Astrocyte of the spinal cord (primary cell): ENCODE measurements at regions not wholly inside any gene's neighbourhood (a gene's known extent, or its start where the extent isn't known, plus 50 kb on each side); places are given as distances from the start of the nearest gene placed in this dataset.

Experiments
- DNase-seq: peaks from one replicate; pipeline ENCODE4 v3.0.0; 2011; ENCODE audit warnings: low read depth, low spot score
- H3K4me3 ChIP-seq: 2 replicates; pipeline ENCODE4 v1.5.1; 2011; ENCODE audit warnings: low read depth, mild to moderate bottlenecking, low read length, moderate library complexity
- in situ Hi-C: cut with HindIII; loops from 2 replicates; pipeline ENCODE4 v1.10.0; 2017; ENCODE audit warnings: low sequenced_read_pairs
- TF ChIP-seq, protein P1 (sequence below): IDR thresholded peaks from 2 replicates; pipeline ENCODE4 v1.5.1; 2012; ENCODE audit warnings: low read depth, mild to moderate bottlenecking, low read length, inconsistent platforms

DNA sequence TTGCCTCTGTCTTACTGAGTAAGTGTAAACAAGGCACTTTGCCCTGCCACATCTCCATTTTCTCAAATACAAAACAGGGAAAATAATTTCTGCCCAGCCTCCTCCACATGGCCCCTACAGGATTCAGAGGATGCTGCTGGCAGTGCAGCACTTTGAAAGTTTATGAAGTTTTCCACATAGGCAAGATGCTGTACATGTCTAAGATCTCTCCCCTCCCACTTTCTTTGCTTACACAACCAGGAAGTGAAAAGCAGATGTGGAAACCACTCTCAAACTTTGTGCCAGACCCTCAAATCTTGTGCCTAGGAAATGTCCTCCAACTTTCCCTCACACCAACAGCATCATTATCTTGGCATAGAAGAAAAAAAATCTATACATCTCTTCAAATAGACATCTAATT is 257.0 kb upstream of the LDB2 start:
- in situ Hi-C loops: no loop called here
- no peak overlapping the region for H3K4me3 ChIP-seq
- TF ChIP-seq, protein P1, sequence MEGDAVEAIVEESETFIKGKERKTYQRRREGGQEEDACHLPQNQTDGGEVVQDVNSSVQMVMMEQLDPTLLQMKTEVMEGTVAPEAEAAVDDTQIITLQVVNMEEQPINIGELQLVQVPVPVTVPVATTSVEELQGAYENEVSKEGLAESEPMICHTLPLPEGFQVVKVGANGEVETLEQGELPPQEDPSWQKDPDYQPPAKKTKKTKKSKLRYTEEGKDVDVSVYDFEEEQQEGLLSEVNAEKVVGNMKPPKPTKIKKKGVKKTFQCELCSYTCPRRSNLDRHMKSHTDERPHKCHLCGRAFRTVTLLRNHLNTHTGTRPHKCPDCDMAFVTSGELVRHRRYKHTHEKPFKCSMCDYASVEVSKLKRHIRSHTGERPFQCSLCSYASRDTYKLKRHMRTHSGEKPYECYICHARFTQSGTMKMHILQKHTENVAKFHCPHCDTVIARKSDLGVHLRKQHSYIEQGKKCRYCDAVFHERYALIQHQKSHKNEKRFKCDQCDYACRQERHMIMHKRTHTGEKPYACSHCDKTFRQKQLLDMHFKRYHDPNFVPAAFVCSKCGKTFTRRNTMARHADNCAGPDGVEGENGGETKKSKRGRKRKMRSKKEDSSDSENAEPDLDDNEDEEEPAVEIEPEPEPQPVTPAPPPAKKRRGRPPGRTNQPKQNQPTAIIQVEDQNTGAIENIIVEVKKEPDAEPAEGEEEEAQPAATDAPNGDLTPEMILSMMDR: no peak
- DNase-seq: no peak

DNA sequence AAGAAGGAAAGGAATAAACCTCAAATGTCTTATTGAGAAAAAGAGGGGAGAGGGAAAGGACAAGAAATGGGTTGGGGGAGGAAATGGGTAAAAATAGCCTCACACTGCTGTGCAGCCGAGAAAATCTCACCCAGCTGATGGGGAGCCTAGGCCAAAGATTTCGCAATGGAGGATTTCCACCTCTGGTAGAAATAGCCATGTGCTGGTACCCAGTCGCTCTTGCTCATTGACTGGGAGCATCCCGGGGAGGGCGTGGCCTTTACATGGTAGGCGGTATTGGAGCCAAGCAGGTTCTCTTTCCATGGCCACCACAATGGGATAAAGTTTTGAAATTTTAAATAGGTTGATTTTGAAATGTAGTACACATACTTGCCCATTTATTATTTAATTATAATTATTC is 255.1 kb upstream of the LDB2 start:
- H3K4me3 ChIP-seq: no peak overlapping the region
- no peak for DNase-seq
- TF ChIP-seq, protein P1: no peak
- in situ Hi-C loops: no loop called here

DNA sequence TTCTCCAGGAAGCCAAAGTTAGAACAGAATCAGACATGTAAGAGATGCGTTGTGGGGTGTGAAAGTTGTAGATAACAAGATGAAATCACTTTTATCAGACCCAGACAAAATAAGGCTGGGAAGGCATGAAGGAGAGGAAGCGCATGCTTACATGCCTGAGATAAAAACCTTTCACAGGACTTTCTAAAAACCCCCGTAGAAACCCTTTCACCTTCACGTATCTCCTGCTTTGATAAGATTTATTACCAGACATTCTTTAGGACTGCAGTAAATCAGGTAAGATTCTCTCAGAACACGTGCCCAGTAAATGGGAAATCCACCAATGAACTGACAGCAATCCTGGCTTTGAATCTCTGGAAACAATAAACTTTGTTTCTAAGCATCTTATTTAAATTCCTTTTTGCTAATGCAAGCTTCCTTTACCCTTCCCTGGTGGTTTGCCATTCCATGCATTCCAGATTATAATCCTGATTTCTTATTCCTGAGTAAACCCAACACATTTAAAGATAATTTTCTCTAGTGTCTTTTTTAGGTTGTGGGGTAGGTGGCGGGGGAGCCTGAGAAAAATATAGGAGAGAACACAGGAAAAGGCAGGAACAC is 254.6 kb upstream of the LDB2 start:
- no peak overlapping the region for H3K4me3 ChIP-seq
- TF ChIP-seq, protein P1: no peak
- no peak for DNase-seq
- in situ Hi-C loops: no loop called here

DNA sequence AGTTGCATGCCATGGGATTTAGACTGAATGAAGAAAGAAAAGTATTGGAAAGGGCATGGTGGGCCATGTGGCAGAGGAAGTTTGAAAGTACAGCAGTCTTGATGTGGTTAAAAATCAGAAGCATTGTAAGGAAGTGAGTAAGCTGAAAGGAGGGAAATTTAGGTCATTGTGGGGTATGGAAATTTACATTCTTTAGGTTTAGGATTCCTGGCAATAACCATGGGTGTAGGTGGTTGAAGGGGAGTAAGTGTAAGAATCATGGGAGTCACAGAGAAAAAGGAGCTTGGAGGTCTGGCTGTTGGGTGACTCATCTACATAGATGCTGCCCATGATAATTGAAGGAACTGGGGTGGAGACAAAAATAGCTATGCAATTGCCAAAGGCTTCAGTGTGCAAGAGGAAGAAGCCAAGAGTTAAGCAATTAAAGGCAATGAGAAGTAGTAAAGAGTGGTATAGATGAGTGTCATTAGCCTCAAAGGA is 243.8 kb upstream of the LDB2 start:
- peak; percentile 97 for DNase-seq
- no peak overlapping the region for H3K4me3 ChIP-seq
- TF ChIP-seq, protein P1: no peak
- in situ Hi-C loops: no loop called here

DNA sequence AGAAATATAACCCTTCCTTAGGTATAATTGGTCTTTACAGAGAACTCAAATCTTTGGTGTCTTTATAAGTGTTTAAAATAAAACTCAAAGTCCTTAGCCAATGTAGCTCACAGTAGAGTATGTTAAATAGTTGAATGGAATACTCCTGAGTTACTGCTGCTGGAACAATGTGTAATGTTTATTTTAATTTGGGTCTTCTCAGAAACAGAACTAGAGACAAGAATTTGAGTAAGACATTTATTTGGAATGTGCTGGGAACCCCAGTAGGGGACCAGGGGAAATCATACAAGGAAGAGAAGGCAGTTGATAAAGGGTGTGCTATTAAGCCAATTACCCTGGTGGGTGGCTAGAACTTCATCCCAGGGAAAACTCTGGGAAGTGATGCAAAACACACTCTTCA is 240.4 kb upstream of the LDB2 start:
- H3K4me3 ChIP-seq: no peak overlapping the region
- in situ Hi-C loops: no loop called here
- TF ChIP-seq, protein P1: no peak
- peak; percentile 52 for DNase-seq

DNA sequence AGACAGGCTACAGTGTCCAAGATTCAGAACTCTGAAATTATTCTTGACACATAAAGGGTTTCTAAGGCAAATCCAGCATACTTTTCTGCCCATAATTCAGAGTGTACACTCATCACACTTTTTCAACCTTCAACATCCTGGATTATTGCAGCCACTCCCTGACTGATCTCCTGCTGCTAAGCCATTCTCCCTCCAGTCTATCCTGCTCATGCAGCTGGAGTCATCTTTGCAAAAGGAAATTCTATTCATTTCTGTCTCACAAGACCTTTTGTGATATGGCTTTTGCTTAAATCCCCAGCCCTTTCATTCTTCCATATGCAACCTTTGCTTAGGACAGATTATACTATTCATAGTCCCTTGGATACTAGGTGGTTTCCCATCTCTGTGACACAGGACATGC is 236.1 kb upstream of the LDB2 start:
- TF ChIP-seq, protein P1: no peak
- in situ Hi-C loops: no loop called here
- H3K4me3 ChIP-seq: no peak overlapping the region
- DNase-seq: peak; percentile 12
